ENCODE measurements at regions not wholly inside any gene's neighbourhood (a gene's known extent, or its start where the extent isn't known, plus 50 kb on each side); places are given as distances from the start of the nearest gene placed in this dataset.

DNA sequence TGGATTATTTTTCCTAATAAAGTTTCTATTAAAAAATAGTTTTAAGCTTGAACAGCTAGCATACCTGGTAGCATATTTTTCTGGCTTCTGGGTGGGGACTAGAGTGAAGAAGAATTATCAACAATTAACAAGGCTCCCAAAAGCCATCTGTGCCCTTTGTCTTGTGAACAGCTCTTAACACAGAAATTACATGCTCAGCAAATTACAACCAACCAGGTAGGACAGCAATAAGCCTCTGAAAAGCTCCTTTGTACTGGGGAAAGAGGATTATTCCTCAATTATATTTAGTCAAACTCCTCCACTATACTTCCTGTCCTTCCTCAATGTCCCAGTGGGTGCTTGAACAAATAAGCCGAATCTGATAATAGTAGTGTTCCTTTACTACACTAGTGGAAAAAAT is 162.8 kb downstream of the RAB38 start:
- no peak overlapping the region for H3K4me3 ChIP-seq (ENCODE audit: insufficient read depth, low read depth, low read length)
- no peaks in the 10 kb centered on the region for H3K4me1 ChIP-seq (ENCODE audit: insufficient read depth, low read length)
- no peaks in the 10 kb centered on the region for H3K27me3 ChIP-seq (ENCODE audit: insufficient read depth, low read length)
- H3K27ac Mint-ChIP-seq (ENCODE audit: unreplicated experiment) = no peak overlapping the region
- no peaks in the 10 kb centered on the region for H3K36me3 ChIP-seq (ENCODE audit: insufficient read depth, low read length)
- DNase-seq (ENCODE audit: low read depth) (no peak), FAIRE-seq (peak; percentile 29)
- H3K27me3 Mint-ChIP-seq (ENCODE audit: low read depth, unreplicated experiment) = no peaks in the 10 kb centered on the region
- TF ChIP-seq, protein P1, sequence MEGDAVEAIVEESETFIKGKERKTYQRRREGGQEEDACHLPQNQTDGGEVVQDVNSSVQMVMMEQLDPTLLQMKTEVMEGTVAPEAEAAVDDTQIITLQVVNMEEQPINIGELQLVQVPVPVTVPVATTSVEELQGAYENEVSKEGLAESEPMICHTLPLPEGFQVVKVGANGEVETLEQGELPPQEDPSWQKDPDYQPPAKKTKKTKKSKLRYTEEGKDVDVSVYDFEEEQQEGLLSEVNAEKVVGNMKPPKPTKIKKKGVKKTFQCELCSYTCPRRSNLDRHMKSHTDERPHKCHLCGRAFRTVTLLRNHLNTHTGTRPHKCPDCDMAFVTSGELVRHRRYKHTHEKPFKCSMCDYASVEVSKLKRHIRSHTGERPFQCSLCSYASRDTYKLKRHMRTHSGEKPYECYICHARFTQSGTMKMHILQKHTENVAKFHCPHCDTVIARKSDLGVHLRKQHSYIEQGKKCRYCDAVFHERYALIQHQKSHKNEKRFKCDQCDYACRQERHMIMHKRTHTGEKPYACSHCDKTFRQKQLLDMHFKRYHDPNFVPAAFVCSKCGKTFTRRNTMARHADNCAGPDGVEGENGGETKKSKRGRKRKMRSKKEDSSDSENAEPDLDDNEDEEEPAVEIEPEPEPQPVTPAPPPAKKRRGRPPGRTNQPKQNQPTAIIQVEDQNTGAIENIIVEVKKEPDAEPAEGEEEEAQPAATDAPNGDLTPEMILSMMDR (IDR thresholded peaks at IDR 0.05; ENCODE audit: insufficient read depth, low read depth, low read length) = no peak
- TF ChIP-seq EZH2 (IDR thresholded peaks at IDR 0.05; ENCODE audit: insufficient read depth, low read length) = no peak
- H3K4me3 Mint-ChIP-seq (ENCODE audit: unreplicated experiment) = no peak overlapping the region
- no peak overlapping the region for H3K9ac ChIP-seq (ENCODE audit: low read length)
- H3K27ac ChIP-seq (ENCODE audit: low read depth, low read length) = no peak overlapping the region
- H3K4me2 ChIP-seq (ENCODE audit: low read length) = no peak overlapping the region
- H3K9me3 ChIP-seq (ENCODE audit: insufficient read depth, low read depth, low read length) = no peaks in the 10 kb centered on the region
- H4K20me1 ChIP-seq (ENCODE audit: insufficient read depth, low read length) = no peaks in the 10 kb centered on the region
- H2AFZ ChIP-seq (ENCODE audit: low read depth, low read length) = no peak overlapping the region
- H3K36me3 Mint-ChIP-seq (ENCODE audit: low read depth, unreplicated experiment) = no peaks in the 10 kb centered on the region
- H3K9me3 Mint-ChIP-seq (ENCODE audit: unreplicated experiment) = no peaks in the 10 kb centered on the region
- no peaks in the 10 kb centered on the region for H3K4me1 Mint-ChIP-seq (ENCODE audit: low read depth, unreplicated experiment)
- H3K79me2 ChIP-seq (ENCODE audit: insufficient read depth, low read length) = no peaks in the 10 kb centered on the region

DNA sequence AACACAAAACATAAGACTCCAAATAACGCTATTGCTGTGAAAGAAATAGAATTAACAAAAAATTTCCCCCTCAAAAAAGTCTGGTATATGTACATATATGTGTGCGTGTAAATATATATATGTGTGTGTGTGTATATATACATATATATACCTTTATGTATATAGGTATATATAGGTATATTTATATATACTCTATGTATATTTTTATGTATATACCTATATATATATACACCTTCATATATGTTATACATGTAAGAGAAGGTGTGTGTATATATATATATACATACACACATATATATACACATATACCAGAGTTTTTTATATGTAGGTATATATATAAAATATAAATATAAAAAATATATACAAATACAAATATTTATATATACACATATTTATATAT is 199.2 kb downstream of the RAB38 start:
- Histone ChIP-seq H3K27me3 (ENCODE audit: insufficient read depth, low read length) (no peaks in the 10 kb centered on the region), H3K27ac (ENCODE audit: low read depth, low read length) (no peak overlapping the region), H3K9me3 (ENCODE audit: insufficient read depth, low read depth, low read length) (no peaks in the 10 kb centered on the region), H3K36me3 (ENCODE audit: insufficient read depth, low read length) (no peaks in the 10 kb centered on the region), H2AFZ (ENCODE audit: low read depth, low read length) (no peak overlapping the region), H3K4me1 (ENCODE audit: insufficient read depth, low read length) (no peaks in the 10 kb centered on the region), H4K20me1 (ENCODE audit: insufficient read depth, low read length) (no peaks in the 10 kb centered on the region), H3K79me2 (ENCODE audit: insufficient read depth, low read length) (no peaks in the 10 kb centered on the region), H3K4me3 (ENCODE audit: insufficient read depth, low read depth, low read length) (no peak overlapping the region), H3K9ac (ENCODE audit: low read length) (no peak overlapping the region), H3K4me2 (ENCODE audit: low read length) (no peak overlapping the region)
- Mint-ChIP-seq H3K4me3 (ENCODE audit: unreplicated experiment) (no peak overlapping the region), H3K4me1 (ENCODE audit: low read depth, unreplicated experiment) (no peaks in the 10 kb centered on the region), H3K27ac (ENCODE audit: unreplicated experiment) (no peak overlapping the region), H3K36me3 (ENCODE audit: low read depth, unreplicated experiment) (no peaks in the 10 kb centered on the region), H3K27me3 (ENCODE audit: low read depth, unreplicated experiment) (no peaks in the 10 kb centered on the region), H3K9me3 (ENCODE audit: unreplicated experiment) (no peaks in the 10 kb centered on the region)
- FAIRE-seq (no peak), DNase-seq (ENCODE audit: low read depth) (no peak)
- no peak for TF ChIP-seq EZH2 (IDR thresholded peaks at IDR 0.05; ENCODE audit: insufficient read depth, low read length)
- TF ChIP-seq, protein P1 (IDR thresholded peaks at IDR 0.05; ENCODE audit: insufficient read depth, low read depth, low read length) = no peak

DNA sequence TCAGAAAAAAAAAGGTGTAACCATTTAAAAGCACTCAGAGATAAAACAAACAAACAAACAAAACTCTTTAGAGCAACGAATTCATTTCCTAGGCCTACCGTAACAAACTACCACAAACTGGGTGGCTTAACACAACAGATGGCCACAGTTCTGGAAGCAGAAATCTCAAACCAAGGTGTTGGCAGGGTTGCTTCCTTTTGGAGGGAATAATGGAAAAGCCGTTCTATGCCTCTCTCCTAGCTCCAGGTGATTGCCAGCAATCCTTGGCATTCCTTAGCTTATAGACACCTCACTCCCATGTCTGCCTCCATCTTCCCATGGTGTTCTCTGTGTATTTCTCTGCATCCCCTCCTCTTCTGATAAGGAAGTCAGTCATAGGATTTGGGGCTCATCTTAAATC is 200.4 kb downstream of the RAB38 start:
- no peaks in the 10 kb centered on the region for H3K4me1 Mint-ChIP-seq (ENCODE audit: low read depth, unreplicated experiment)
- H3K36me3 ChIP-seq (ENCODE audit: insufficient read depth, low read length) = no peaks in the 10 kb centered on the region
- TF ChIP-seq, protein P1 (IDR thresholded peaks at IDR 0.05; ENCODE audit: insufficient read depth, low read depth, low read length) = no peak
- no peak for TF ChIP-seq EZH2 (IDR thresholded peaks at IDR 0.05; ENCODE audit: insufficient read depth, low read length)
- H3K79me2 ChIP-seq (ENCODE audit: insufficient read depth, low read length) = no peaks in the 10 kb centered on the region
- H3K27ac ChIP-seq (ENCODE audit: low read depth, low read length) = no peak overlapping the region
- no peaks in the 10 kb centered on the region for H4K20me1 ChIP-seq (ENCODE audit: insufficient read depth, low read length)
- no peak overlapping the region for H3K4me3 Mint-ChIP-seq (ENCODE audit: unreplicated experiment)
- H3K4me2 ChIP-seq (ENCODE audit: low read length) = no peak overlapping the region
- no peaks in the 10 kb centered on the region for H3K27me3 Mint-ChIP-seq (ENCODE audit: low read depth, unreplicated experiment)
- no peak for DNase-seq (ENCODE audit: low read depth)
- no peaks in the 10 kb centered on the region for H3K4me1 ChIP-seq (ENCODE audit: insufficient read depth, low read length)
- no peaks in the 10 kb centered on the region for H3K9me3 Mint-ChIP-seq (ENCODE audit: unreplicated experiment)
- no peaks in the 10 kb centered on the region for H3K9me3 ChIP-seq (ENCODE audit: insufficient read depth, low read depth, low read length)
- no peaks in the 10 kb centered on the region for H3K36me3 Mint-ChIP-seq (ENCODE audit: low read depth, unreplicated experiment)
- no peak for FAIRE-seq
- H2AFZ ChIP-seq (ENCODE audit: low read depth, low read length) = no peak overlapping the region
- H3K9ac ChIP-seq (ENCODE audit: low read length) = no peak overlapping the region
- no peak overlapping the region for H3K4me3 ChIP-seq (ENCODE audit: insufficient read depth, low read depth, low read length)
- no peak overlapping the region for H3K27ac Mint-ChIP-seq (ENCODE audit: unreplicated experiment)
- no peaks in the 10 kb centered on the region for H3K27me3 ChIP-seq (ENCODE audit: insufficient read depth, low read length)
